ENCODE measurements at regions not wholly inside any gene's neighbourhood (a gene's known extent, or its start where the extent isn't known, plus 50 kb on each side); places are given as distances from the start of the nearest gene placed in this dataset.

DNA sequence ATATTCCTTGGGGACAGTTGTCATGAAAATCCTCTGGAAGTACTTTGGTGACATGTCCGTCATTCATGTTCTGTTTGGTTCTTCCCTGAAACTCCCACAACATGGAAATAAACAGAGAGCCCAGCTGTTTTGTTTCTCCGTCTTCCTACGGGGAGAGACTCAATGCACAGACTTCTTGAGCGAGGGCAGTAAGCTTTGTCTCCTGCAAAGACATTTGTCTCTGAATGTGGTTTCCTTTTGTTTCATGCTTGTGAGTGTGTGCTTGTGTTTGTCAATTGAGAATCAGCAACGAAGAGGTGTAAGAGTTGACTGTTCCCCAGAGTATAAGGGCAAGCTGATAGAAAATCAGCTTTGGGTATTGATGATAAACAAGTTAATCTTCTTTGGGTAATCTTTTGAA lies 643.0 kb upstream of the RBFOX1 start:
- H3K36me3 ChIP-seq (ENCODE audit: control insufficient read depth, insufficient read depth, low read length): no peaks in the 10 kb centered on the region
- H3K9me3 ChIP-seq (ENCODE audit: control insufficient read depth in 2 of 2, low read length in 2 of 2): peaks cover 0 to 6% of the 10 kb centered on the region in 2 experiments
- ATAC-seq (ENCODE audit: low read depth in 2 of 2): no peak
- H3K27me3 ChIP-seq (ENCODE audit: control insufficient read depth, insufficient read depth, low read length): no peaks in the 10 kb centered on the region
- no peak overlapping the region for H3K4me3 ChIP-seq (ENCODE audit: low read depth, low read length)
- DNase-seq: no peak
- H3K27ac ChIP-seq (ENCODE audit: insufficient read depth, low read length, poor library complexity, severe bottlenecking): no peak overlapping the region
- no peak overlapping the region for H3K27ac Mint-ChIP-seq
- no peaks in the 10 kb centered on the region for H3K4me1 Mint-ChIP-seq
- no peaks in the 10 kb centered on the region for H3K36me3 Mint-ChIP-seq
- H3K4me3 Mint-ChIP-seq: no peak overlapping the region
- H3K9me3 Mint-ChIP-seq: peaks cover 2 to 16% (median 4%) of the 10 kb centered on the region in 7 donors
- H3K4me1 ChIP-seq (ENCODE audit: control insufficient read depth, insufficient read depth, low read length, poor library complexity, severe bottlenecking): no peaks in the 10 kb centered on the region
- no peaks in the 10 kb centered on the region for H3K27me3 Mint-ChIP-seq

DNA sequence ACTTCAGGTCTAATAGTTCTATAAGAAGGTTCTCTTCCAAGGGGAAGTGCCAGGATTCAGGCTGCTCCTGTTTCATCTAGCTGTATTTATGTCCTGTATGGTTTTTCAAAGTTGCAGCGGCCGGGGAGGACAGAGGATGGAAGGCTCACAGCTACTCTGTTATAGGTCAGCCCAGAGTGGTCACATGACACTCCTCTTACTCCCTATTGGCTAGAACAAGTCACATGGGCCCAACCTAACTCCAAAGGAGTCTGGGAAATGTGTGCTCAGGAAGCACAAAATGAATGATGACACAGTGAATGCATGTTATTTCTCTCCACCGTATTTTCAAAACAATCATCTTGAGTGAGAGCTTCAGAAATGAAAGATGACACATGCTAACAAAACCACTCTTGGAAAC lies 645.1 kb upstream of the RBFOX1 start:
- Histone ChIP-seq H3K4me1 (ENCODE audit: control insufficient read depth, insufficient read depth, low read length, poor library complexity, severe bottlenecking) (no peaks in the 10 kb centered on the region), H3K27me3 (ENCODE audit: control insufficient read depth, insufficient read depth, low read length) (no peaks in the 10 kb centered on the region), H3K36me3 (ENCODE audit: control insufficient read depth, insufficient read depth, low read length) (no peaks in the 10 kb centered on the region), H3K4me3 (ENCODE audit: low read depth, low read length) (no peak overlapping the region), H3K27ac (ENCODE audit: insufficient read depth, low read length, poor library complexity, severe bottlenecking) (no peak overlapping the region), H3K9me3 (ENCODE audit: control insufficient read depth in 2 of 2, low read length in 2 of 2) (peaks cover 0 to 6% of the 10 kb centered on the region in 2 experiments)
- no peak overlapping the region for H3K27ac Mint-ChIP-seq
- no peaks in the 10 kb centered on the region for H3K36me3 Mint-ChIP-seq
- H3K4me1 Mint-ChIP-seq: no peaks in the 10 kb centered on the region
- no peak overlapping the region for H3K4me3 Mint-ChIP-seq
- DNase-seq: no peak
- H3K27me3 Mint-ChIP-seq: no peaks in the 10 kb centered on the region
- H3K9me3 Mint-ChIP-seq: peaks cover 2 to 16% (median 4%) of the 10 kb centered on the region in 7 donors
- ATAC-seq (ENCODE audit: low read depth in 2 of 2): no peak

- H3K27me3 Mint-ChIP-seq: no peaks in the 10 kb centered on the region
- no peaks in the 10 kb centered on the region for H3K36me3 Mint-ChIP-seq
- DNase-seq (peak in 1 of 3 donors; percentile 4), ATAC-seq (ENCODE audit: low read depth in 2 of 2) (no peak)
- H3K27ac Mint-ChIP-seq: no peak overlapping the region
- no peak overlapping the region for H3K4me3 Mint-ChIP-seq
- H3K9me3 Mint-ChIP-seq: peaks cover 0 to 8% (median 6%) of the 10 kb centered on the region in 7 donors
- H3K4me1 Mint-ChIP-seq: no peaks in the 10 kb centered on the region
- Histone ChIP-seq H3K36me3 (ENCODE audit: control insufficient read depth, insufficient read depth, low read length) (no peaks in the 10 kb centered on the region), H3K27me3 (ENCODE audit: control insufficient read depth, insufficient read depth, low read length) (no peaks in the 10 kb centered on the region), H3K4me1 (ENCODE audit: control insufficient read depth, insufficient read depth, low read length, poor library complexity, severe bottlenecking) (no peaks in the 10 kb centered on the region), H3K27ac (ENCODE audit: insufficient read depth, low read length, poor library complexity, severe bottlenecking) (no peak overlapping the region), H3K4me3 (ENCODE audit: low read depth, low read length) (no peak overlapping the region), H3K9me3 (ENCODE audit: control insufficient read depth in 2 of 2, low read length in 2 of 2) (peaks cover 0 to 6% of the 10 kb centered on the region in 2 experiments)
Measured at GRCh38 chr16:6684076-6684673, 648.5 kb upstream of the RBFOX1 start.

DNA sequence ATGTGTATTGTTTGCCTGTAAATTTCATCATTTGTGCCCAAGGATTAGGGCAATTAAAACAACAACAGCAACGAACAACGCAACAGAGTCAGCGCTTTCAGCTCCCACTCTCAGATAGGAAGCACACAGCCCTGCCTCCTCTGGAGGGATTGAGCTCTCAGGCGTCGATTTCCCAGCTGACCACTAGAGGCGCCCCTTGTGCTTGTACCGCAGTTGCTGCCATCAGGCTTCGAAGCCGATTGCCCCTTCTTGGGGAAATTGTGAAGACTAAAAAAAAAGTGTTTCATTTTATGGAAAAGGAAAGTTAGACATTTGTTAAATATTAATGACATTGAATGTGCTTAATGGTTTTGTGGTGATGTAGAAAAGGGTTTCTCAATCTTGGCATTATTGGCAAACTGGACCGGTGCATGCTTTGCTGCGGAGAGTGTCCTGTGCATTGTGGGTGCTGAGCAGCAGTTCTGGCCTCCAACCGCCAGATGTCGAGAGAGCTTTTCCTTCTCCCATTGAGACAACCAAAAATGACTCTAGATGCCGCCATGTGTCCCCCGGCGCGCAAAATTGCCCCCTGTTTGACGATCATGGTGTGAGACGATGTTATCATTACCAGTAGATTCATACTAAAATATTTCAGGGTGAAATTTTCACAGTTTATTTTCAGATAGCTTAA lies 650.4 kb upstream of the RBFOX1 start:
- Mint-ChIP-seq H3K4me1 (no peaks in the 10 kb centered on the region), H3K9me3 (peaks cover 0 to 8% (median 3%) of the 10 kb centered on the region in 7 donors), H3K27ac (no peak overlapping the region), H3K27me3 (no peaks in the 10 kb centered on the region), H3K4me3 (peak overlapping the region in 1 of 4 donors; percentile 21), H3K36me3 (no peaks in the 10 kb centered on the region)
- no peak overlapping the region for H3K4me3 ChIP-seq (ENCODE audit: low read depth, low read length)
- ATAC-seq (ENCODE audit: low read depth in 2 of 2) (no peak), DNase-seq (peak in 1 of 3 donors; percentile 7)
- no peaks in the 10 kb centered on the region for H3K27me3 ChIP-seq (ENCODE audit: control insufficient read depth, insufficient read depth, low read length)
- no peaks in the 10 kb centered on the region for H3K9me3 ChIP-seq (ENCODE audit: control insufficient read depth in 2 of 2, low read length in 2 of 2)
- H3K27ac ChIP-seq (ENCODE audit: insufficient read depth, low read length, poor library complexity, severe bottlenecking): no peak overlapping the region
- H3K36me3 ChIP-seq (ENCODE audit: control insufficient read depth, insufficient read depth, low read length): no peaks in the 10 kb centered on the region
- H3K4me1 ChIP-seq (ENCODE audit: control insufficient read depth, insufficient read depth, low read length, poor library complexity, severe bottlenecking): no peaks in the 10 kb centered on the region

DNA sequence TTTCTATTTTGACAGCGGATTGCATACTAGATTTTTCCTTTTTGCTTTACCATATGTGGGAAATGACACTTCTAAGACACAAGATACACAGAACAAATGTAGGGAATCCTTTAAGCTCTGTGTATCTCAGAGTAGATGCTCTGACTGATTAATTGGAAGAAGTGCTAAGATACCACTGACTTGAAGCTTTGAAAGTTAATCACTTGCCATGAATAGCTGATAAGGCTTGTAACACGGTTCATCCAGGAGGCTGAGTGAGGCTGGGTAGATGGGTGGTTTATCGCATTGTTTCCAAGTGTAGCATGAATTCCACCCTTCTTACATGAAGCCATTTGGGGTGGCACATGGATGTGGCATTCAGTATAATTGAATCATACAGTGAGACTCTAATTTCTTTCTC lies 654.1 kb upstream of the RBFOX1 start:
- Histone ChIP-seq H3K4me1 (ENCODE audit: control insufficient read depth, insufficient read depth, low read length, poor library complexity, severe bottlenecking) (no peaks in the 10 kb centered on the region), H3K27ac (ENCODE audit: insufficient read depth, low read length, poor library complexity, severe bottlenecking) (no peak overlapping the region), H3K27me3 (ENCODE audit: control insufficient read depth, insufficient read depth, low read length) (no peaks in the 10 kb centered on the region), H3K4me3 (ENCODE audit: low read depth, low read length) (no peak overlapping the region), H3K36me3 (ENCODE audit: control insufficient read depth, insufficient read depth, low read length) (no peaks in the 10 kb centered on the region), H3K9me3 (ENCODE audit: control insufficient read depth in 2 of 2, low read length in 2 of 2) (no peaks in the 10 kb centered on the region)
- Mint-ChIP-seq H3K4me1 (no peaks in the 10 kb centered on the region), H3K27me3 (no peaks in the 10 kb centered on the region), H3K36me3 (no peaks in the 10 kb centered on the region), H3K9me3 (peaks cover 0 to 9% (median 2%) of the 10 kb centered on the region in 7 donors), H3K4me3 (no peak overlapping the region), H3K27ac (no peak overlapping the region)
- ATAC-seq (ENCODE audit: low read depth in 2 of 2): no peak
- no peak for DNase-seq

- no peak overlapping the region for H3K4me3 Mint-ChIP-seq
- no peak for ATAC-seq (ENCODE audit: low read depth in 2 of 2)
- H3K4me1 Mint-ChIP-seq: no peaks in the 10 kb centered on the region
Measured at GRCh38 chr16:6674071-6674470, 658.6 kb upstream of the RBFOX1 start.

DNA sequence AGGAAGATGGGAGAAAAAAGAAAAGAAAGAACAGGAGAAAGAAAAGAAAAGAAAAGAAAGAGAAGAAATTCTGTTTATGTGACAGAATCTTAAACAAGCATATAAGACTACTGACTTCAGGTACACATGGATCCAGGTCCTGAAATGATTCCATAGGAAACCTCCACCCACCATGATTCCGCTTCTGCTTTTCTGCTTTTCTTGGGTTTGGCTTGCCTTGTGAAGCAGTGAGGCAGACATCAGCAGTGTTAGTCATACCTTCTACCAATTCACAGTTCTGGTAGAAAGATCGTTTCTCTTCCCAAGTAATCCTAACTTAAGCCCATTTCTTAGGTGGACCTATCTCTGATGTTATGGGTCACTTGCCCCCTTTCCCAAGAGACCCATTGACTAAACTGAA lies 660.1 kb upstream of the RBFOX1 start:
- H3K9me3 ChIP-seq (ENCODE audit: control insufficient read depth in 2 of 2, low read length in 2 of 2): no peaks in the 10 kb centered on the region
- Mint-ChIP-seq H3K4me1 (no peaks in the 10 kb centered on the region), H3K27ac (no peak overlapping the region), H3K36me3 (no peaks in the 10 kb centered on the region), H3K27me3 (no peaks in the 10 kb centered on the region), H3K4me3 (no peak overlapping the region), H3K9me3 (peaks cover 0 to 10% (median 3%) of the 10 kb centered on the region in 7 donors)
- no peaks in the 10 kb centered on the region for H3K4me1 ChIP-seq (ENCODE audit: control insufficient read depth, insufficient read depth, low read length, poor library complexity, severe bottlenecking)
- H3K4me3 ChIP-seq (ENCODE audit: low read depth, low read length): no peak overlapping the region
- H3K27ac ChIP-seq (ENCODE audit: insufficient read depth, low read length, poor library complexity, severe bottlenecking): no peak overlapping the region
- DNase-seq (no peak), ATAC-seq (ENCODE audit: low read depth in 2 of 2) (no peak)
- no peaks in the 10 kb centered on the region for H3K36me3 ChIP-seq (ENCODE audit: control insufficient read depth, insufficient read depth, low read length)
- H3K27me3 ChIP-seq (ENCODE audit: control insufficient read depth, insufficient read depth, low read length): no peaks in the 10 kb centered on the region

More at GRCh38 chr16:6674071-6674470, 658.6 kb upstream of the RBFOX1 start:
- no peaks in the 10 kb centered on the region for H3K4me1 ChIP-seq (ENCODE audit: control insufficient read depth, insufficient read depth, low read length, poor library complexity, severe bottlenecking)
- H3K36me3 ChIP-seq (ENCODE audit: control insufficient read depth, insufficient read depth, low read length): no peaks in the 10 kb centered on the region
- H3K27me3 ChIP-seq (ENCODE audit: control insufficient read depth, insufficient read depth, low read length): no peaks in the 10 kb centered on the region
- DNase-seq: no peak
- no peak overlapping the region for H3K4me3 ChIP-seq (ENCODE audit: low read depth, low read length)
- H3K36me3 Mint-ChIP-seq: no peaks in the 10 kb centered on the region
- H3K9me3 ChIP-seq (ENCODE audit: control insufficient read depth in 2 of 2, low read length in 2 of 2): no peaks in the 10 kb centered on the region
- H3K27ac ChIP-seq (ENCODE audit: insufficient read depth, low read length, poor library complexity, severe bottlenecking): no peak overlapping the region
- H3K9me3 Mint-ChIP-seq: peaks cover 0 to 10% (median 5%) of the 10 kb centered on the region in 7 donors
- no peak overlapping the region for H3K27ac Mint-ChIP-seq
- H3K27me3 Mint-ChIP-seq: no peaks in the 10 kb centered on the region

- ATAC-seq (ENCODE audit: low read depth in 2 of 2) (no peak), DNase-seq (no peak)
- Mint-ChIP-seq H3K27me3 (no peaks in the 10 kb centered on the region), H3K36me3 (no peaks in the 10 kb centered on the region), H3K4me3 (no peak overlapping the region), H3K9me3 (peaks cover 0 to 3% (median 0%) of the 10 kb centered on the region in 7 donors), H3K4me1 (no peaks in the 10 kb centered on the region), H3K27ac (no peak overlapping the region)
- Histone ChIP-seq H3K27ac (ENCODE audit: insufficient read depth, low read length, poor library complexity, severe bottlenecking) (no peak overlapping the region), H3K36me3 (ENCODE audit: control insufficient read depth, insufficient read depth, low read length) (no peaks in the 10 kb centered on the region), H3K4me3 (ENCODE audit: low read depth, low read length) (no peak overlapping the region), H3K4me1 (ENCODE audit: control insufficient read depth, insufficient read depth, low read length, poor library complexity, severe bottlenecking) (no peaks in the 10 kb centered on the region), H3K9me3 (ENCODE audit: control insufficient read depth in 2 of 2, low read length in 2 of 2) (no peaks in the 10 kb centered on the region), H3K27me3 (ENCODE audit: control insufficient read depth, insufficient read depth, low read length) (no peaks in the 10 kb centered on the region)
Measured at GRCh38 chr16:6667393-6667792, 665.3 kb upstream of the RBFOX1 start.
